ENCODE measurements at regions not wholly inside any gene's neighbourhood (a gene's known extent, or its start where the extent isn't known, plus 50 kb on each side); places are given as distances from the start of the nearest gene placed in this dataset.
A peak's percentile ranks its signal among the peaks of the same experiment; 100 is the strongest.

DNA sequence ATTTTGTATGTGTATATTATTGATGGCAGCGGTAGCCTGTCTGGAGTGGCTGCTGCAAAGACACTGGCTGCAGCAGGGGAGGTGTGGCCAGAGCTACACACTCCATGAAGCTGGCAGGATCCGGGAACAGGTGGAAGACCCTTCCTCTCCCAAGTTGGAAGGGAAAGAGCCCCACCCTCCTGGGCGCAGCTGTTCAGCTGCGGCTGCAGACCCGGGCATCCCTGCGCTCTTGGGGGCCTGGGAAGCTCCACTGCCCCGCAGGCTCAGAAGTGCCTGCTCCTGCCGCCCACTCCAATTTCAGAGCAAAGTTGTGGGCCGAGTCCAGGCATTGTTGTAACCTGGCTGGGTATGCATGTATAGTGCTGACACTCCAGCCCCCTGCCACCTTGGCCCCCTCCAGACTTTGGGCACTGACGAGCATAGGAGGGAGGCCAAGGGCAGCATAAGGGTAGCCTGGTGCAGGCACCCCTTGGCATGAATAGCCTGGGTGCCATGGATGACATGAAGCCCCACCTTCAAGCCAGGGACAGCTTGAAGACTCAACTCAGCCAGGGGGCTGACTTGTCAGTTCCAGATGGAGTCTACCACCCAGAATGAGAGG is 90.7 kb upstream of the TMEM168 start:
- DNase-seq, result no peak

DNA sequence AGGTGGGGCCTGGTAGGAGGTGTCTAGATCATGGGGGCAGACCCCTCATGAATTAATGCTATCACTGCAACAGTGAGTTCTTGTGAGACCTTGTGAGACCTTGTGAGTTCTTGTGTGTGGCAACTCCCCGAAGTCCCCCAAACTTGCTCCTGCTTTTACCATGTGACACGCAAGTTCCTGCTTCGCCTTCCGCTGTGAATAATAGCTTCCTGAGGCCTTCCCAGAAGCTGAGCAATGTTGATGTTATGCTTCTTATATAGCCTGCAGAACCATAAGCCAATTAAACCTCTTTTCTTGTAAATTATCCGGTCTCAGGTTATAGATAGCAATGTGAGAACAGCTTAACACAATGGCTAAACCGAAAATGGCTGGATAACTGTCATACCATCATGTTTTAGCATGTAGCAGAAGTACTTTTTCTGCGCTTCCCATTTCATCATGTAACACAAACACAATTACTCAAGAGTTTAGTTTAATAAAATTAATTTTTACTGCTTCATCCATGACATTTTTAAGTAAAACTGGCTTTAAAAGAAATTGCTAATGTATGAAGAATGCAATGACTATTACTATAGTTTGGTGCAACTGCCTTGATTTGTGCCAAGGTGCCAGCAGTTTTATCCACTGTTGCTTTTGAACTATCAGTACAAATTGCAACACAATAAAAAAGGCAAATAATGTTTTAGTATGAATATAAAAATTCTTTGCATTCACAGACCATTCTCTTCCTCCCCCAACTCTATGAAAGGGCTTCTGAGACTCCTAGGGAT is 87.7 kb upstream of the TMEM168 start:
- no peak for DNase-seq

DNA sequence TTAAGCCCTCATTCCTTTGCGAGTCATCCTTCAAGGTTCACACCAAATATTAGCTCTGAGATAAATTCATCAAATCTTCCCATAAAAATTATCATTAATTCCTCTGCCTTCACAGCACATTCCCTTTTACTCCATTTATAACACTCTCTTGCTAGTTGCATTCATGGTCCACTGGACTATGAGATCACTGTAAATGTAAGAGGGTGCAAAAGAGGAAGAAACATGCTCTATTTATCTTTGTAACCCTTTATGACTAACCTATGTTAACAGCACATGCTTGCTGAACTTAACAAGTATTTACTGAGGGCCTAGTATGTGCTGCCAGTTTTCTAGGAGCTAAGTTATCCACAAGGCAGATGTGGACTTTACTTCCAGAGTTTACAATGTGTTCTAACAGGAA is 86.7 kb upstream of the TMEM168 start:
- no peak for DNase-seq

DNA sequence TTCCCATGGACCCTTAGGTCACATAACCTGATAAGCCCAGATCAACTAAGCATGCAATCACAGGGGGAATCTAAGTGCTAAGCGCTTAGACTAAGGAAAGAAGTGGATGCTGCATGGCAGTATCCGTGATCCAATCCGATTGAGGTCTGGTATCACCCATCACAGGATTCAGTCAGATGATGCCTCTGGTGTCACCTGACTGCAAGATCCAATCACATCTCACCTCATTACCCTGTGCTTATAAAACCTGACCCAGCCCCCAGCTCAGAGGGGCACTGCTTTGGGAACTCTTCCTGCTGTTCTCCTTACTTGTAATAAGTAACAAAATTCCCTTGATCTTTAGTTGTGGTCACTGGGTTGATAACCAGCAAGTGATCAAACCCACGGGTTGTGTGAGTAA is 84.7 kb upstream of the TMEM168 start:
- no peak for DNase-seq

DNA sequence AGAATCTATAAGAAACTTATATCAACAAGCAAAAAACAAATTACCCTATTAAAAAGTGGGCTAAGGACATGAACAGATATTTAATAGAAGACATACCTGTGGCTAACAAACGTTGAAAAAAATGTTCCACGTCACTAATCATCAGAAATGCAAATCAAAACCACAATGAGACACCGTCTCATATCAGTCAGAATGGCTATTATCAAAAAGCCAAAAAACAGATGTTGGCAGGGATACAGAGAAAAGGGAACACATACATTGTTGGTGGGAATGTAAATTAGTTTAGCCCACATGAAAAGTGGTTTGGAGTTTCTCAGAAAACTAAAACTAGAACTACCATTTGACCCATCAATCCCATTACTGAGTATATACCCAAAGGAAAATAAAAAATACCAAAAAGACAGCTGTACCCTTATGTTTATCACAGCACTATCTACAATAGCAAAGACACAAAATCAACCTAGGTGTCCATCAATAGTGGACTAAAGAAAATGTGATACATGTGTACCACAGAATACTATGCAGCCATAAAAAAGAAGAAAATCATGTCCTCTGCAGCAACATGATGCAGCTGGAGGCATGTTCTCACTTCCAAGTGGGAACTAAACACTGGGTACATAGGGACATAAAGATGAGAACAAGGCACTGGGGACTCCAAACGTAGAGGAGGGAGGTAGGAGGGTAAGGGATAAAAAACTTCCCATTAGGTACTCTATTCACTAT is 83.8 kb upstream of the TMEM168 start:
- no peak for DNase-seq

DNA sequence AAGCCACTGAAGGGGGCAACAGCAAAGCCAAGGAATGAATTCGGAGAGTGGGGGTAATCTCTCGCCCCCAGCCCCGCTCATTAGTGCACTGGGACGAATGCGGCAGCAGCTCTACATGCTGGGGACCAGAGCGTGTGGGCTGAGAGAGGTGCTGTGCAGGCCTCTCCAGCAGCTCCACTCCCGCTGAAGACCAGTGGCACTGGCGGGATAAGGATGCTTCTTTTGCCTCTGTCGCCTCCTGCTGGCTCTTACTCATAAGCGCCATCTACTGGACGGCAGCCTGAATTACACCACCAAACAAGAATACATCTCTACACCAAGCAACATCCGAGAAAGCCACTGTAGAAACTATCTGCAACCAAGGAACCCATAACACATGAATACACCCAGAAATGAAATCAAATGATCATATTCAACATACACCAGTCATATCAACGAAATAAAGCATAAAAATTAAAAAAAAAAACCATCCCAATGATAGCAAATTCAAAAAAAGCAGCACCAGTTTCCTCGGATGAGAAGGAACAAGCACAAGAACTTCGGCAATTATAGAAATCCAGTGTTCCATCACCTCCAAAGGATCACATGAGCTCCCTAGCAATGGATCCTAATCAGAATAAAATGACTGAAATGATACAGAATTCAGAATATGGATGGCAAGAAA is 79.0 kb upstream of the TMEM168 start:
- DNase-seq, result peak in 2 of 4 experiments; percentile 19 to 22

DNA sequence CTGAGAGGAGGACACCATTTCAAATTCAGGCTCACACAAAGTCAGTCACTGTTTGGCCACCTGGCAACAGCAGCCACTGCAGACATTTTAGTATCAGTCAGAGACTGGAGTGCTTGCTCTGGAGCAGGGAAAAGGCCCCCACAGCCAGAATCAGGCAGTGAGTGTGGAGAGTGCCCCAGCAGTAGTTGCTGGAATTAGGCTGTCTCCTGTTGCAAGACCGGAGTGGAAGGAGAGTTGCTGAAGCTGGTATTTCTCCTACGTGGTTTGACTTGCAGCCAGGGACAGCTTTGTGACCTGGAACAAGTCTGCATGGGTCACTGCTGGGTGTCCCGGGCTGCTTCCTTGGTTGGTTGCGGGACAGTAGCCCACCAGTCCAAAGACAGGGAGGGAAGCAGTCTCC is 78.4 kb upstream of the TMEM168 start:
- no peak for DNase-seq

DNA sequence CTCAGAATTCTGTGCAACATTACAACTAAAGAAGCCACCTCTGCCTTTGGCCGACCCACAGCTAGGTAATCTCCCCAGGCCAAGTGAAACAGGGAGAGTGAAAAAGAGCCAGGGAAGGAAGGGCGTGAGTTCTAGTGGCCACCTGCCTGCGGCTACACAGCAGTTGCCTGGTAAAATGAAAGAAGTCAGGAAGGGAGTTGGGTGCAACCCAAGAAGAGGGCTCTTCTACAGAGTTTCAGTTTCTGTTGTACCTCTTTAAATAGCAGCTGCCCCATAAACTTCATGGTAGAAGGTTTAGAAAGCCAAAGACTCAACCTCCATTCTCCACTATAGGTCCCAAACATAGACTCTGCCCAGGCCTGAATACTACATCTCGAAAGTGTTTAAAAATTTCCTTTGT is 76.2 kb upstream of the TMEM168 start:
- no peak for DNase-seq

DNA sequence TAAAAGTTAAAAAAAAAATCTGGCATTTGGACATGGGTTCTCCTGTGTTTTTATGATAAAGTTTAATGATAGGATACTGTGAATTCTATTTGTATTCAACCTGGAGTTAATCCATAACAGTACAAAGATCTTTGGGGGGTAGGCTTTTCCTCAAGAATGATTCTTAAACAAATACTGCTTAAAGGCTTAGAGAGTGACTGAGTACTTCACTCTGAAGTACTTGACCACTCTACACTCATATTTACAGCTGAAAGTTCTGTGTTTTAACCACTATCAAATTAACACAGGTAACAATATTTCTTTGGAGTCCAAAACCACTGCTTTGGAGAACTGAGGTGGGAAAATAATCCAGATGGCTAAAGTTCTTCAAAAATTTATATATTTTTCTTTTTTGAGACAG is 74.2 kb upstream of the TMEM168 start:
- DNase-seq, result no peak

DNA sequence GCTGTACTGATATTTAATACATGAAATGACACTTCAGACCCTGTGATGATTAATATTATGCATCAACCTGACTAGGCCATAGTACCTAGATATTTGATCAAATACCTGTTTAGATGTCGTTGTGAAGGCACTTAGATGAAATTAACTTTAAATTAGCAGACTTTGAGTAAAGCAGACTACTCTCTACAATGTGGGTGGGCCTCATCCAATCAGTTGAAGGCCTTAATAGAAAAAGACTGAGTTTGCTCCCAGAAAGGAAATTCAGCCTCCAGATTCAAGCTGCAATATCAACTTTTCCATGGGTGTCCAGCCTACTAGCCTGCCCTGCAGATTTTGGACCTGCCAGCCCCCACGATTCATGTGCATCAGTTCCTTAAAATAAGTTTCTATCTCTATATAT is 68.6 kb upstream of the TMEM168 start:
- no peak for DNase-seq

DNA sequence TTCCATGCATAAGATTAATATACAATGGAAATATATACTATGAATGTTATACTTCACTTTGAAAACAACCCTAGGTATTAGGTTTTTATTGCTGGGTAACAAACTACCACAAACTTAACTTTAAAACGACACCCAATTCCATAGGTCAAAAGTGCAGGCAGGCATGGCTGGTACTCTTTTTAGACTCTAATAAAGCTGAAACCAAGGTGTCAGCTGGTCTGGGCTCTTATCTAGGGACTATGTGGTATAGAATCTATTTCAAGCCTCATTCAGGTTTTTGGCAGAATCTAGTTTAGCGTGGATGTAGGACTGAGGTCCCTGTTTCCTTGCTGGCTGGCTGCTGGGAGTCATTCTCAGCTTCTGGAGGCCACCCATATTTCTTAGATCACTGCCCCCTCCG is 65.0 kb upstream of the TMEM168 start:
- no peak for DNase-seq

DNA sequence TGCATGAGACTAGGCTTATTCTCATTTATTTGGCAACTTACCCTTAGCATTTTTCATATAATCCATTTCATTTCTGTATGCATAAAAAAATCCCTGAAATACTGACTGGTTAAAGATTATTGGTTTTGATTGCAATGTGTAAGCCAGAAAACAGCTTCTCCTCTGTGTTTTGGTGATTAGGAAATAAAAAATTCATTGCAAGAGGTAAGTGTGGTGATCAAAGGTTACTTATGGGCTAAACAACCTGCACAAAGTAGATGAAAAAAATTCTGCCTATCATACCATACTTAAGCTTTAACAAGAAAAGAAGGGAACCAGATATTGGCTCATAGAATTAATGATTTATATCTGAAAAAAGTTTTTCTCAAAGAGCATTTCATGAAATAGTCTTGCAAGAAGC is 64.0 kb upstream of the TMEM168 start:
- no peak for DNase-seq

DNA sequence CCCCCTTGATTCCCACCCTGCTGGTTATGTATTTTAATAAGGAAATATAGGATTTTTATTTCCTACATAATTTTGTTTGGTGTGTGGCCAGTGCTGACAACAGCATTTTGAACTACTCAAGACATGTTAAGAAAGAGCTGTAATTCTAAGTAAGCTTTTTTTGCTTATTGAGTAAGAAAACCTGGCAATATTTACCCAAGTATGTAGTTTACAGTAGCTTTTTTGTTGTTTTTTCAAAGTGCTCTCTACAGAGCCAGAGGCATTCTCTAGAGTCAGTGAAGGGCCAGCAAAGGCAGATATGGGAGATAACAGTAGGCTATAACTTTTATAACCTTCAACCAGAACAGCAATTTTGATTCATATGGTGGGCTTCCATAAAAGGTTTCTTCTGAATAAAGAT is 63.2 kb upstream of the TMEM168 start:
- no peak for DNase-seq

DNA sequence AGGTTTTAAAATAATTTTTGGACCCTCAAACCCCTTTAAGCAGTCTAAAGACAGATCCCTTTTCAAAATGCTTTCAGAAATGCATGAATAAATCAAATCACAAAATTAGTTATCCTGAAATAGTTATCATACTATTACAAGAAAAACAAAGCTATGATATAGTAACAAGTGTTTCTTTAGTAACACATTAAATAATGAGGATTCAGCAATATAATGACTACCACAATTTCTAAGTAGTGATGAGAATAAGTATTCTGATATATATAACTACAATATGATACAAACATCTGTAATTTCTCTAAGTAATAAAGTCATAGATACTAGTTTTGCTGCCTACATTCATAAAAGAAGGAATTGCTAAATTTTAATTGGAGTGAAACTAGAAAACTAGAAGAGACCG is 53.0 kb upstream of the TMEM168 start:
- no peak for DNase-seq
